ENCODE measurements at regions not wholly inside any gene's neighbourhood (a gene's known extent, or its start where the extent isn't known, plus 50 kb on each side); places are given as distances from the start of the nearest gene placed in this dataset.

- Histone ChIP-seq H3K9me2 (ENCODE audit: insufficient read depth) (no peaks in the 10 kb centered on the region), H3K79me2 (ENCODE audit: low read depth) (no peaks in the 10 kb centered on the region), H2AFZ (no peak overlapping the region), H3K27ac (no peak overlapping the region), H3K4me3 (no peak overlapping the region), H3K4me2 (no peak overlapping the region), H3K27me3 (ENCODE audit: insufficient read depth, low read depth) (no peaks in the 10 kb centered on the region), H4K20me1 (ENCODE audit: insufficient read depth) (no peaks in the 10 kb centered on the region), H3F3A (ENCODE audit: insufficient read depth, low read depth) (no peaks in the 10 kb centered on the region), H3K4me1 (replicated peaks; ENCODE audit: insufficient read depth) (no peaks in the 10 kb centered on the region), H3K9me3 (ENCODE audit: insufficient read depth, low read depth) (no peaks in the 10 kb centered on the region), H3K36me3 (ENCODE audit: low read depth) (no peaks in the 10 kb centered on the region)
- POLR2A ChIA-PET (ENCODE audit: unreplicated experiment) = no interaction called here
- no peak for TF ChIP-seq CTCF (conservative IDR thresholded peaks at IDR 0.05)
- TF ChIP-seq EZH2 (IDR thresholded peaks at IDR 0.05; ENCODE audit: low read depth) = no peak
- BruUV-seq (replicated peaks) = no TSS peak
- CTCF ChIA-PET = no interaction called here
- no peak for DNase-seq
- intact Hi-C loops (cut with micrococcal nuclease; ENCODE audit: unreplicated experiment) = no loop called here
These were observed 422.9 kb downstream of the DTHD1 start for GRCh38 chr4:36704289-36704688.

DNA sequence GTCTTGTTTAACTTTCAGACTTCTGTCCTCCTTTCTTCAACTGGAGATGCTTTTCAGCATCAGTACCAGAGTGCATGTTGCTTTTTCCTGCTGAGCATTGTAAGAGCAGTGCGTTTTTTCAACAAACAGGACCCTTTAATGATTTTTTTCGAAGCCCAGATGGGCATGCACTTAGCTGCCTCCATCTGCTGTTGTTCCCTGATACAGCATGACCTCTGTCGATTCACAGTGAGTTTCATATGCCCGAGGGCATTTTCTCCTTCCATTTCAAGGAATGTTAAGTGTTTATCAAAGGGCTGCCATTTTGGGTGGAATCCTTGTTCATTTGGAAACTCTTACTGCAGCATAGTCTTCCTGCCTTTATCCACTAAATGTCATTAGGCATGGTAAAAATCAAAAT lies 428.6 kb downstream of the DTHD1 start:
- DNase-seq = no peak
- H3K36me3 ChIP-seq (ENCODE audit: low read depth) = no peaks in the 10 kb centered on the region
- H4K20me1 ChIP-seq (ENCODE audit: insufficient read depth) = no peaks in the 10 kb centered on the region
- H3K4me3 ChIP-seq = no peak overlapping the region
- H2AFZ ChIP-seq = no peak overlapping the region
- no peaks in the 10 kb centered on the region for H3K9me2 ChIP-seq (ENCODE audit: insufficient read depth)
- no TSS peak for BruUV-seq (replicated peaks)
- POLR2A ChIA-PET (ENCODE audit: unreplicated experiment) = no interaction called here
- no peak overlapping the region for H3K4me2 ChIP-seq
- intact Hi-C loops (cut with micrococcal nuclease; ENCODE audit: unreplicated experiment) = no loop called here
- H3K79me2 ChIP-seq (ENCODE audit: low read depth) = no peaks in the 10 kb centered on the region
- H3K4me1 ChIP-seq (replicated peaks; ENCODE audit: insufficient read depth) = peaks cover 16% of the 10 kb centered on the region; the same call in 1 of the 2 replicates
- H3K27ac ChIP-seq = no peak overlapping the region
- no peaks in the 10 kb centered on the region for H3K27me3 ChIP-seq (ENCODE audit: insufficient read depth, low read depth)
- H3K9me3 ChIP-seq (ENCODE audit: insufficient read depth, low read depth) = no peaks in the 10 kb centered on the region
- CTCF ChIA-PET = no interaction called here
- H3F3A ChIP-seq (ENCODE audit: insufficient read depth, low read depth) = no peaks in the 10 kb centered on the region
- TF ChIP-seq EZH2 (IDR thresholded peaks at IDR 0.05; ENCODE audit: low read depth) = no peak
- TF ChIP-seq CTCF (conservative IDR thresholded peaks at IDR 0.05) = no peak

GRCh38 chr4:36712013-36712412 lies 430.6 kb downstream of the DTHD1 start:
- Histone ChIP-seq H3K4me2 (peak overlapping the region; percentile 59), H3K9me2 (ENCODE audit: insufficient read depth) (no peaks in the 10 kb centered on the region), H3K9me3 (ENCODE audit: insufficient read depth, low read depth) (no peaks in the 10 kb centered on the region), H2AFZ (peak overlapping the region; percentile 48; the same call in 1 of the 2 replicates), H3F3A (ENCODE audit: insufficient read depth, low read depth) (no peaks in the 10 kb centered on the region), H3K4me3 (no peak overlapping the region), H3K36me3 (ENCODE audit: low read depth) (no peaks in the 10 kb centered on the region), H3K4me1 (replicated peaks; ENCODE audit: insufficient read depth) (peaks cover 16% of the 10 kb centered on the region; the same call in 1 of the 2 replicates), H3K27ac (peak overlapping the region; percentile 25; the same call in 1 of the 2 replicates), H3K27me3 (ENCODE audit: insufficient read depth, low read depth) (no peaks in the 10 kb centered on the region), H4K20me1 (ENCODE audit: insufficient read depth) (no peaks in the 10 kb centered on the region), H3K79me2 (ENCODE audit: low read depth) (no peaks in the 10 kb centered on the region)
- POLR2A ChIA-PET (ENCODE audit: unreplicated experiment) = no interaction called here
- BruUV-seq (replicated peaks) = no TSS peak
- TF ChIP-seq CTCF (conservative IDR thresholded peaks at IDR 0.05) (no peak), EZH2 (IDR thresholded peaks at IDR 0.05; ENCODE audit: low read depth) (no peak)
- no peak for DNase-seq
- intact Hi-C loops (cut with micrococcal nuclease; ENCODE audit: unreplicated experiment) = no loop called here
- CTCF ChIA-PET = no interaction called here

Measured in PC-9 (cell line).